HepG2 (cell line): ENCODE measurements at regions not wholly inside any gene's neighbourhood (a gene's known extent, or its start where the extent isn't known, plus 50 kb on each side); places are given as distances from the start of the nearest gene placed in this dataset.

Experiments used
- AGO1 ChIP-seq: fragments of 200-400 bp; formaldehyde crosslinking; IDR thresholded peaks from 2 replicates; pipeline ENCODE4 v1.6.1; 2017; ENCODE audit warnings: mild to moderate bottlenecking, low read depth, low read length, moderate library complexity; ENCODE audit not compliant: poor library complexity, severe bottlenecking
- ISL2 ChIP-seq: sonication (generic); formaldehyde crosslinking; IDR thresholded peaks from 2 replicates; pipeline ENCODE4 v1.5.0; 2020; ENCODE audit warnings: missing genetic modification reagents
- NFE2L2 ChIP-seq: fragments of 150-350 bp; IDR thresholded peaks from 2 replicates; pipeline ENCODE4 v1.6.1; 2014; ENCODE audit warnings: low read length
- NFYC ChIP-seq: IDR thresholded peaks from 2 replicates; pipeline ENCODE4 v1.6.1; 2016; ENCODE audit warnings: missing genetic modification reagents, missing compliant biosample characterization
- RBFOX2 ChIP-seq: fragments of 200-400 bp; formaldehyde crosslinking; IDR thresholded peaks from 2 replicates; pipeline ENCODE4 v1.6.1; 2017; ENCODE audit warnings: low read depth, mild to moderate bottlenecking, low read length
- WIZ ChIP-seq: sonication (generic); formaldehyde crosslinking; IDR thresholded peaks from 2 replicates; pipeline ENCODE4 v1.5.1; 2020; ENCODE audit warnings: mild to moderate bottlenecking, missing genetic modification reagents
- ZNF589 ChIP-seq: sonication (generic); formaldehyde crosslinking; conservative IDR thresholded peaks from 2 replicates; pipeline ENCODE4 v1.8.0; 2022; ENCODE audit warnings: mild to moderate bottlenecking, moderate library complexity, missing genetic modification reagents
- TF ChIP-seq, protein P1 (sequence below), 2 experiments: sonication (generic) in 1 of 2; formaldehyde crosslinking in 1 of 2; IDR thresholded peaks; 2 replicates each; pipeline versions ENCODE4 v1.4.0 to v1.6.1; 2016 to 2020; ENCODE audit warnings: borderline replicate concordance in 1 of 2, low read depth in 1 of 2, mild to moderate bottlenecking in 1 of 2, missing genetic modification reagents in 1 of 2
- TF ChIP-seq, protein P2 (sequence below): sonication (generic); formaldehyde crosslinking; IDR thresholded peaks from 2 replicates; pipeline ENCODE4 v1.8.1; 2022; ENCODE audit warnings: low read depth, mild to moderate bottlenecking, missing genetic modification reagents

DNA sequence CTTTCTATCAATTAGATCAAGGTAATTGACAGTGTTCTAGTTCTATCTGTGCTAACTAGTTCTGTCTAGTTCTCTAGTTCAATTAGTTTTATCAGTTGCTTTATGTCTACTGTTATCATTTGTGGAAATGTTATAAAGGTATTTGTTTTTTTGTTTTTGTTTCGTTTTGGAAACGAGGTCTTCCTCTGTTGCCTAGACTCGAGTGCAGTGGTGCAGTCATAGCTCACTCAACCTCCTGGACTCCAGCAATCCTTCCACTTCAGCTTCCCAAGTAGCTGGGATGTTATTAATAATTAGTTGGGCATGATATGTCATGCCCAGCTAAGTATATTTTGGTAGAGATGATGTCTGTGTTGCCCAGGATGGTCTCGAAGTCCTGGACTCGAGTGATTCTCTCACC lies 1682.8 kb upstream of the LRRTM1 start (continued):
- TF ChIP-seq, protein P1, sequence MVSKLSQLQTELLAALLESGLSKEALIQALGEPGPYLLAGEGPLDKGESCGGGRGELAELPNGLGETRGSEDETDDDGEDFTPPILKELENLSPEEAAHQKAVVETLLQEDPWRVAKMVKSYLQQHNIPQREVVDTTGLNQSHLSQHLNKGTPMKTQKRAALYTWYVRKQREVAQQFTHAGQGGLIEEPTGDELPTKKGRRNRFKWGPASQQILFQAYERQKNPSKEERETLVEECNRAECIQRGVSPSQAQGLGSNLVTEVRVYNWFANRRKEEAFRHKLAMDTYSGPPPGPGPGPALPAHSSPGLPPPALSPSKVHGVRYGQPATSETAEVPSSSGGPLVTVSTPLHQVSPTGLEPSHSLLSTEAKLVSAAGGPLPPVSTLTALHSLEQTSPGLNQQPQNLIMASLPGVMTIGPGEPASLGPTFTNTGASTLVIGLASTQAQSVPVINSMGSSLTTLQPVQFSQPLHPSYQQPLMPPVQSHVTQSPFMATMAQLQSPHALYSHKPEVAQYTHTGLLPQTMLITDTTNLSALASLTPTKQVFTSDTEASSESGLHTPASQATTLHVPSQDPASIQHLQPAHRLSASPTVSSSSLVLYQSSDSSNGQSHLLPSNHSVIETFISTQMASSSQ (IDR thresholded peaks at IDR 0.05; ENCODE audit: low read depth), result no peak
- TF ChIP-seq, protein P1 (CRISPR knock-in tag; IDR thresholded peaks at IDR 0.05; ENCODE audit: borderline replicate concordance), result no peak
- TF ChIP-seq, protein P2, sequence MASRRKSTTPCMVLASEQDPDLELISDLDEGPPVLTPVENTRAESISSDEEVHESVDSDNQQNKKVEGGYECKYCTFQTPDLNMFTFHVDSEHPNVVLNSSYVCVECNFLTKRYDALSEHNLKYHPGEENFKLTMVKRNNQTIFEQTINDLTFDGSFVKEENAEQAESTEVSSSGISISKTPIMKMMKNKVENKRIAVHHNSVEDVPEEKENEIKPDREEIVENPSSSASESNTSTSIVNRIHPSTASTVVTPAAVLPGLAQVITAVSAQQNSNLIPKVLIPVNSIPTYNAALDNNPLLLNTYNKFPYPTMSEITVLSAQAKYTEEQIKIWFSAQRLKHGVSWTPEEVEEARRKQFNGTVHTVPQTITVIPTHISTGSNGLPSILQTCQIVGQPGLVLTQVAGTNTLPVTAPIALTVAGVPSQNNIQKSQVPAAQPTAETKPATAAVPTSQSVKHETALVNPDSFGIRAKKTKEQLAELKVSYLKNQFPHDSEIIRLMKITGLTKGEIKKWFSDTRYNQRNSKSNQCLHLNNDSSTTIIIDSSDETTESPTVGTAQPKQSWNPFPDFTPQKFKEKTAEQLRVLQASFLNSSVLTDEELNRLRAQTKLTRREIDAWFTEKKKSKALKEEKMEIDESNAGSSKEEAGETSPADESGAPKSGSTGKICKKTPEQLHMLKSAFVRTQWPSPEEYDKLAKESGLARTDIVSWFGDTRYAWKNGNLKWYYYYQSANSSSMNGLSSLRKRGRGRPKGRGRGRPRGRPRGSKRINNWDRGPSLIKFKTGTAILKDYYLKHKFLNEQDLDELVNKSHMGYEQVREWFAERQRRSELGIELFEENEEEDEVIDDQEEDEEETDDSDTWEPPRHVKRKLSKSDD, result no peak
- TF ChIP-seq NFYC (CRISPR knock-in tag) (no peak), AGO1 (no peak), WIZ (no peak), RBFOX2 (no peak), ZNF589 (CRISPR knock-in tag) (no peak), ISL2 (CRISPR knock-in tag) (no peak), NFE2L2 (no peak)
- TF ChIP-seq, all 625 proteins: peak for 0
